ENCODE measurements at regions not wholly inside any gene's neighbourhood (a gene's known extent, or its start where the extent isn't known, plus 50 kb on each side); places are given as distances from the start of the nearest gene placed in this dataset.

- DNase-seq: peak in 1 of 2 donors; percentile 35
- no peak overlapping the region for H3K4ac ChIP-seq (ENCODE audit: low read depth, low read length)
- no peak overlapping the region for H2BK5ac ChIP-seq (ENCODE audit: low read depth, low read length, poor library complexity)
- H3K14ac ChIP-seq (ENCODE audit: low read length): no peak overlapping the region
- no peak overlapping the region for H3K18ac ChIP-seq (ENCODE audit: low read length)
- no peak overlapping the region for H2AK5ac ChIP-seq (ENCODE audit: low read length)
- H3K9me3 ChIP-seq (ENCODE audit: insufficient read depth, low read depth, low read length): peaks cover 7% of the 10 kb centered on the region
- H3K27me3 ChIP-seq (ENCODE audit: insufficient read depth, low read length): no peaks in the 10 kb centered on the region
- no peak overlapping the region for H3K23ac ChIP-seq (ENCODE audit: low read length)
- no peak overlapping the region for H4K8ac ChIP-seq (ENCODE audit: low read depth, low read length)
- no peak overlapping the region for H4K91ac ChIP-seq (ENCODE audit: low read depth, low read length)
- H3K27ac ChIP-seq (ENCODE audit: low read depth, low read length): no peak overlapping the region
- H3K4me2 ChIP-seq (ENCODE audit: low read length): no peak overlapping the region
- H2BK12ac ChIP-seq (ENCODE audit: low read length): no peak overlapping the region
- no peak overlapping the region for H4K12ac ChIP-seq (ENCODE audit: low read depth, low read length)
- no peaks in the 10 kb centered on the region for H3K36me3 ChIP-seq (ENCODE audit: control insufficient read depth in 1 of 2, insufficient read depth in 2 of 2, low read length in 2 of 2)
- H2AFZ ChIP-seq (ENCODE audit: insufficient read depth, low read length, poor library complexity): no peak overlapping the region
- H2BK120ac ChIP-seq (ENCODE audit: insufficient read depth, low read length, poor library complexity): no peak overlapping the region
- H3K9ac ChIP-seq (ENCODE audit: low read length): no peak overlapping the region
- WGBS (ENCODE audit: extremely low coverage, insufficient coverage, insufficient read length): no CpG with 5 or more reads among the region's 5 CpGs
- H3K4me3 ChIP-seq (ENCODE audit: low read depth, low read length): no peak overlapping the region
- H3K4me1 ChIP-seq (ENCODE audit: control insufficient read depth in 1 of 2, insufficient read depth in 2 of 2, low read length in 2 of 2): no peaks in the 10 kb centered on the region
- H3K79me1 ChIP-seq (ENCODE audit: low read length): no peaks in the 10 kb centered on the region
- no peaks in the 10 kb centered on the region for H3K79me2 ChIP-seq (ENCODE audit: control insufficient read depth, insufficient read depth, low read length, poor library complexity)
Observed at GRCh38 chr2:107556038-107556627, 270.6 kb upstream of the RGPD4 start.

GRCh38 chr2:107558295-107558694 lies 268.4 kb upstream of the RGPD4 start:
- WGBS (ENCODE audit: extremely low coverage, insufficient coverage, insufficient read length): no CpG with 5 or more reads among the region's 3 CpGs
- H4K8ac ChIP-seq (ENCODE audit: low read depth, low read length): no peak overlapping the region
- no peak overlapping the region for H2AK5ac ChIP-seq (ENCODE audit: low read length)
- H2BK120ac ChIP-seq (ENCODE audit: insufficient read depth, low read length, poor library complexity): no peak overlapping the region
- H3K36me3 ChIP-seq (ENCODE audit: control insufficient read depth in 1 of 2, insufficient read depth in 2 of 2, low read length in 2 of 2): no peaks in the 10 kb centered on the region
- H3K79me1 ChIP-seq (ENCODE audit: low read length): no peaks in the 10 kb centered on the region
- H3K14ac ChIP-seq (ENCODE audit: low read length): no peak overlapping the region
- no peaks in the 10 kb centered on the region for H3K4me1 ChIP-seq (ENCODE audit: control insufficient read depth in 1 of 2, insufficient read depth in 2 of 2, low read length in 2 of 2)
- no peak overlapping the region for H3K27ac ChIP-seq (ENCODE audit: low read depth, low read length)
- H3K4me2 ChIP-seq (ENCODE audit: low read length): no peak overlapping the region
- H4K12ac ChIP-seq (ENCODE audit: low read depth, low read length): no peak overlapping the region
- H2BK12ac ChIP-seq (ENCODE audit: low read length): no peak overlapping the region
- H3K79me2 ChIP-seq (ENCODE audit: control insufficient read depth, insufficient read depth, low read length, poor library complexity): no peaks in the 10 kb centered on the region
- DNase-seq: no peak
- H2BK5ac ChIP-seq (ENCODE audit: low read depth, low read length, poor library complexity): no peak overlapping the region
- no peak overlapping the region for H4K91ac ChIP-seq (ENCODE audit: low read depth, low read length)
- no peak overlapping the region for H3K4ac ChIP-seq (ENCODE audit: low read depth, low read length)
- H2AFZ ChIP-seq (ENCODE audit: insufficient read depth, low read length, poor library complexity): no peak overlapping the region
- H3K9ac ChIP-seq (ENCODE audit: low read length): no peak overlapping the region
- no peak overlapping the region for H3K18ac ChIP-seq (ENCODE audit: low read length)
- H3K27me3 ChIP-seq (ENCODE audit: insufficient read depth, low read length): no peaks in the 10 kb centered on the region
- no peak overlapping the region for H3K4me3 ChIP-seq (ENCODE audit: low read depth, low read length)
- no peak overlapping the region for H3K23ac ChIP-seq (ENCODE audit: low read length)
- H3K9me3 ChIP-seq (ENCODE audit: insufficient read depth, low read depth, low read length): peaks cover 8% of the 10 kb centered on the region

GRCh38 chr2:107569496-107569895 lies 257.2 kb upstream of the RGPD4 start:
- Histone ChIP-seq H3K4me1 (ENCODE audit: control insufficient read depth in 1 of 2, insufficient read depth in 2 of 2, low read length in 2 of 2) (no peaks in the 10 kb centered on the region), H2BK5ac (ENCODE audit: low read depth, low read length, poor library complexity) (no peak overlapping the region), H4K8ac (ENCODE audit: low read depth, low read length) (no peak overlapping the region), H2AFZ (ENCODE audit: insufficient read depth, low read length, poor library complexity) (no peak overlapping the region), H3K18ac (ENCODE audit: low read length) (no peak overlapping the region), H4K12ac (ENCODE audit: low read depth, low read length) (no peak overlapping the region), H3K9ac (ENCODE audit: low read length) (no peak overlapping the region), H3K27ac (ENCODE audit: low read depth, low read length) (no peak overlapping the region), H3K79me2 (ENCODE audit: control insufficient read depth, insufficient read depth, low read length, poor library complexity) (no peaks in the 10 kb centered on the region), H3K27me3 (ENCODE audit: insufficient read depth, low read length) (no peaks in the 10 kb centered on the region), H3K14ac (ENCODE audit: low read length) (no peak overlapping the region), H2AK5ac (ENCODE audit: low read length) (no peak overlapping the region), H3K4me3 (ENCODE audit: low read depth, low read length) (no peak overlapping the region), H2BK12ac (ENCODE audit: low read length) (no peak overlapping the region), H3K36me3 (ENCODE audit: control insufficient read depth in 1 of 2, insufficient read depth in 2 of 2, low read length in 2 of 2) (no peaks in the 10 kb centered on the region), H4K91ac (ENCODE audit: low read depth, low read length) (no peak overlapping the region), H2BK120ac (ENCODE audit: insufficient read depth, low read length, poor library complexity) (no peak overlapping the region), H3K4me2 (ENCODE audit: low read length) (no peak overlapping the region), H3K4ac (ENCODE audit: low read depth, low read length) (no peak overlapping the region), H3K9me3 (ENCODE audit: insufficient read depth, low read depth, low read length) (no peaks in the 10 kb centered on the region), H3K23ac (ENCODE audit: low read length) (no peak overlapping the region), H3K79me1 (ENCODE audit: low read length) (no peaks in the 10 kb centered on the region)
- no peak for DNase-seq
- WGBS (ENCODE audit: extremely low coverage, insufficient coverage, insufficient read length): no CpG with 5 or more reads among the region's 1 CpG

- Histone ChIP-seq H3K27ac (ENCODE audit: low read depth, low read length) (no peak overlapping the region), H3K4me3 (ENCODE audit: low read depth, low read length) (no peak overlapping the region), H2BK12ac (ENCODE audit: low read length) (no peak overlapping the region), H3K4ac (ENCODE audit: low read depth, low read length) (no peak overlapping the region), H3K79me1 (ENCODE audit: low read length) (no peaks in the 10 kb centered on the region), H4K8ac (ENCODE audit: low read depth, low read length) (no peak overlapping the region), H4K91ac (ENCODE audit: low read depth, low read length) (no peak overlapping the region), H3K27me3 (ENCODE audit: insufficient read depth, low read length) (no peaks in the 10 kb centered on the region), H2BK120ac (ENCODE audit: insufficient read depth, low read length, poor library complexity) (no peak overlapping the region), H3K9me3 (ENCODE audit: insufficient read depth, low read depth, low read length) (no peaks in the 10 kb centered on the region), H3K4me2 (ENCODE audit: low read length) (no peak overlapping the region), H3K14ac (ENCODE audit: low read length) (no peak overlapping the region), H4K12ac (ENCODE audit: low read depth, low read length) (no peak overlapping the region), H3K4me1 (ENCODE audit: control insufficient read depth in 1 of 2, insufficient read depth in 2 of 2, low read length in 2 of 2) (no peaks in the 10 kb centered on the region), H2BK5ac (ENCODE audit: low read depth, low read length, poor library complexity) (no peak overlapping the region), H2AFZ (ENCODE audit: insufficient read depth, low read length, poor library complexity) (no peak overlapping the region), H3K79me2 (ENCODE audit: control insufficient read depth, insufficient read depth, low read length, poor library complexity) (no peaks in the 10 kb centered on the region), H3K36me3 (ENCODE audit: control insufficient read depth in 1 of 2, insufficient read depth in 2 of 2, low read length in 2 of 2) (no peaks in the 10 kb centered on the region), H2AK5ac (ENCODE audit: low read length) (no peak overlapping the region), H3K23ac (ENCODE audit: low read length) (no peak overlapping the region), H3K9ac (ENCODE audit: low read length) (no peak overlapping the region), H3K18ac (ENCODE audit: low read length) (no peak overlapping the region)
- no CpG with 5 or more reads among the region's 1 CpG for WGBS (ENCODE audit: extremely low coverage, insufficient coverage, insufficient read length)
- DNase-seq: no peak
Observed at GRCh38 chr2:107570876-107571275, 255.8 kb upstream of the RGPD4 start.

Measured in trophoblast cell (in vitro differentiated cells and primary cell).